OCI-LY1 (cell line): ENCODE measurements at regions not wholly inside any gene's neighbourhood (a gene's known extent, or its start where the extent isn't known, plus 50 kb on each side); places are given as distances from the start of the nearest gene placed in this dataset.

Experiments
- CTCF ChIP-seq: fragments of 200-600 bp; sonication (generic), shearing (Covaris generic); IDR thresholded peaks from 2 replicates; pipeline ENCODE4 v1.5.1; 2017; ENCODE audit warnings: mild to moderate bottlenecking, antibody characterized with exemption, low read length, moderate library complexity, mixed read lengths
- EZH2 ChIP-seq: fragments of 200-600 bp; sonication (generic), shearing (Covaris generic); IDR thresholded peaks from 2 replicates; pipeline ENCODE4 v1.8.0; 2017; ENCODE audit warnings: borderline replicate concordance, mixed run types, mild to moderate bottlenecking, antibody characterized with exemption, low read length, moderate library complexity, mixed read lengths

GRCh38 chr12:77571127-77571526 is 259.6 kb upstream of the NAV3 start:
- no peak for TF ChIP-seq CTCF
- TF ChIP-seq EZH2: no peak
